ENCODE measurements at regions not wholly inside any gene's neighbourhood (a gene's known extent, or its start where the extent isn't known, plus 50 kb on each side); places are given as distances from the start of the nearest gene placed in this dataset.

- Histone ChIP-seq H3K4me3 (ENCODE audit: low read length) (no peak overlapping the region), H4K20me1 (ENCODE audit: insufficient read depth, low read length) (no peaks in the 10 kb centered on the region), H3K4me2 (ENCODE audit: low read length) (no peak overlapping the region), H3K27me3 (ENCODE audit: low read depth, low read length) (peaks cover 28% of the 10 kb centered on the region), H3K27ac (ENCODE audit: low read length) (no peak overlapping the region), H2AFZ (ENCODE audit: low read depth, low read length) (no peak overlapping the region), H3K9me3 (ENCODE audit: insufficient read depth, low read length) (peaks cover 9% of the 10 kb centered on the region; the same call in 1 of the 2 replicates), H3K79me2 (ENCODE audit: low read length) (no peaks in the 10 kb centered on the region), H3K9ac (ENCODE audit: low read length) (no peak overlapping the region), H3K36me3 (replicated peaks; ENCODE audit: low read depth, low read length) (no peaks in the 10 kb centered on the region), H3K4me1 (ENCODE audit: low read length) (no peaks in the 10 kb centered on the region)
- TF ChIP-seq EZH2phosphoT487 (IDR thresholded peaks at IDR 0.05; ENCODE audit: low read depth), result no peak
- no peak for TF ChIP-seq CTCF (IDR thresholded peaks at IDR 0.05; ENCODE audit: low read depth, low read length)
Observed at GRCh38 chr14:76612654-76613053, 148.6 kb upstream of the VASH1 start.

DNA sequence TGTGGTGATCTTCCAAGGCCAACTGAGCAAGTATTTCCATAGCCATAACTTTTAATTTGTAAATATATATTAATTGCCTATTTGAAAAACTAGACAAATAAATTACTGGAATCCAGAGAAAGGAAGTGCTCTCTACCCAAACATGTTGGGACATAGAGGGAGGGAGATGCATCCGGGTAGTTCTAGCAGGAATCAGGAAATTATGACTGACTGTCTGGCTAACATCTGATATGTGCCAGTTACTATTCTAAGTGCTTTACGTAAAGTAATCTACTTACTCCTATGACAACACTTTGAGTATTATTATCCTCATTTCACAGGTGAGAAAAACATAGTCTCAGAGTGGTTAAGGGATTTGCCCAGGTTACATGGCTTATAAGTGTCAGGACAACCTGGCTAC lies 147.7 kb upstream of the VASH1 start:
- no peak overlapping the region for H3K4me2 ChIP-seq (ENCODE audit: low read length)
- H3K4me1 ChIP-seq (ENCODE audit: low read length), result no peaks in the 10 kb centered on the region
- H3K4me3 ChIP-seq (ENCODE audit: low read length), result no peak overlapping the region
- TF ChIP-seq CTCF (IDR thresholded peaks at IDR 0.05; ENCODE audit: low read depth, low read length) (no peak), EZH2phosphoT487 (IDR thresholded peaks at IDR 0.05; ENCODE audit: low read depth) (no peak)
- no peak overlapping the region for H2AFZ ChIP-seq (ENCODE audit: low read depth, low read length)
- no peak overlapping the region for H3K9ac ChIP-seq (ENCODE audit: low read length)
- H3K79me2 ChIP-seq (ENCODE audit: low read length), result no peaks in the 10 kb centered on the region
- no peak overlapping the region for H3K27ac ChIP-seq (ENCODE audit: low read length)
- H3K27me3 ChIP-seq (ENCODE audit: low read depth, low read length), result peaks cover 28% of the 10 kb centered on the region
- H4K20me1 ChIP-seq (ENCODE audit: insufficient read depth, low read length), result no peaks in the 10 kb centered on the region
- H3K9me3 ChIP-seq (ENCODE audit: insufficient read depth, low read length), result peaks cover 9% of the 10 kb centered on the region; the same call in 1 of the 2 replicates
- H3K36me3 ChIP-seq (replicated peaks; ENCODE audit: low read depth, low read length), result no peaks in the 10 kb centered on the region

GRCh38 chr14:76615331-76615730 lies 145.9 kb upstream of the VASH1 start:
- TF ChIP-seq EZH2phosphoT487 (IDR thresholded peaks at IDR 0.05; ENCODE audit: low read depth), result no peak
- no peak for TF ChIP-seq CTCF (IDR thresholded peaks at IDR 0.05; ENCODE audit: low read depth, low read length)
- Histone ChIP-seq H2AFZ (ENCODE audit: low read depth, low read length) (no peak overlapping the region), H3K27me3 (ENCODE audit: low read depth, low read length) (peaks cover 37% of the 10 kb centered on the region), H4K20me1 (ENCODE audit: insufficient read depth, low read length) (no peaks in the 10 kb centered on the region), H3K79me2 (ENCODE audit: low read length) (no peaks in the 10 kb centered on the region), H3K27ac (ENCODE audit: low read length) (no peak overlapping the region), H3K4me2 (ENCODE audit: low read length) (no peak overlapping the region), H3K4me3 (ENCODE audit: low read length) (no peak overlapping the region), H3K36me3 (replicated peaks; ENCODE audit: low read depth, low read length) (no peaks in the 10 kb centered on the region), H3K9me3 (ENCODE audit: insufficient read depth, low read length) (peaks cover 9% of the 10 kb centered on the region; the same call in 1 of the 2 replicates), H3K4me1 (ENCODE audit: low read length) (no peaks in the 10 kb centered on the region), H3K9ac (ENCODE audit: low read length) (no peak overlapping the region)

DNA sequence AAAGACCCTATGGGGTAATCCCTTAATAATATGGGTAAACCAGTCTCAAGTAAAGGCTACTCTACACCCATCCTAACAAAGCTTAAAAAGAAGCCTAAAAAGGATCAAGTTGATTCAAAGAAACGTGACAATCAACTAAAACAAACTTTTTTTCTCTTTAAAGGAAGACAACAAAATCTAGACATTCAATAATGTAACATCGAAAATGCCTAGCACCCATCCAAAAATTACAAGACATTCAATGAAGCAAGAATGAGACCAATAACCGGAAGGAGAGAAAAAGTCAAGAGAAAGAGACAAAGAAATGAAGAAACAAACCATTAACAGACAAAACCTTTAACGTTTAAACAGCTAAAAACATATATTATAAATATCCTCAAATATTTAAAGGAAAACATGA lies 143.8 kb upstream of the VASH1 start:
- Histone ChIP-seq H3K9me3 (ENCODE audit: insufficient read depth, low read length) (peaks cover 9% of the 10 kb centered on the region; the same call in 1 of the 2 replicates), H3K4me1 (ENCODE audit: low read length) (no peaks in the 10 kb centered on the region), H4K20me1 (ENCODE audit: insufficient read depth, low read length) (no peaks in the 10 kb centered on the region), H3K27me3 (ENCODE audit: low read depth, low read length) (peaks cover 52% of the 10 kb centered on the region), H3K27ac (ENCODE audit: low read length) (no peak overlapping the region), H3K79me2 (ENCODE audit: low read length) (no peaks in the 10 kb centered on the region), H3K4me3 (ENCODE audit: low read length) (no peak overlapping the region), H3K4me2 (ENCODE audit: low read length) (no peak overlapping the region), H3K36me3 (replicated peaks; ENCODE audit: low read depth, low read length) (no peaks in the 10 kb centered on the region), H3K9ac (ENCODE audit: low read length) (no peak overlapping the region), H2AFZ (ENCODE audit: low read depth, low read length) (no peak overlapping the region)
- TF ChIP-seq CTCF (IDR thresholded peaks at IDR 0.05; ENCODE audit: low read depth, low read length) (no peak), EZH2phosphoT487 (IDR thresholded peaks at IDR 0.05; ENCODE audit: low read depth) (no peak)

Measured in OCI-LY3 (cell line).